ENCODE measurements at regions not wholly inside any gene's neighbourhood (a gene's known extent, or its start where the extent isn't known, plus 50 kb on each side); places are given as distances from the start of the nearest gene placed in this dataset.
A peak's percentile ranks its signal among the peaks of the same experiment; 100 is the strongest.
"Not testable (repeated sequence)": the region's sequence is repeated elsewhere in the genome, so short reads cannot be mapped to it uniquely, and the experiment has no call there.

DNA sequence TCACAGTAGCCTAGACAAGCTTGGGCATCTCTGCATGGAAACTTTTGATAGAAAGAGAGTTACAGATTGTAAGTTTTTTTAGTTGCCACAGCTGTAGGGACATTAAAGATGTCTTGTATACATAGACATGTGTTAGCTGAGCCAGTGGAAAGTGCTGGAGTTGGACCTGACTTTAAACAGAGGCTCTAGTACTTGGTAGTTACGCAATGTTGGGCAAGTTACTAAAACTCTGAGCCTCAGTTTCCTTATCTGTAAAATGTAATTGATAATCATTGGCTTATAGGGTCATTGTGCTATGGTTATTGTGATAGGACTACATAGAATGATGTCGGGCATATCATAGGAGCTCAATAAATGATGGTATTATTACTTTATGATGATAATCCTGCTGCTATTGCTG, 225.8 kb upstream of the CPHXL start:
- DNase-seq = no peak
- in situ Hi-C loops (cut with MboI; ENCODE audit: low pct_unique_long_range_greater_than_20kb, low sequenced_read_pairs) = no loop called here

DNA sequence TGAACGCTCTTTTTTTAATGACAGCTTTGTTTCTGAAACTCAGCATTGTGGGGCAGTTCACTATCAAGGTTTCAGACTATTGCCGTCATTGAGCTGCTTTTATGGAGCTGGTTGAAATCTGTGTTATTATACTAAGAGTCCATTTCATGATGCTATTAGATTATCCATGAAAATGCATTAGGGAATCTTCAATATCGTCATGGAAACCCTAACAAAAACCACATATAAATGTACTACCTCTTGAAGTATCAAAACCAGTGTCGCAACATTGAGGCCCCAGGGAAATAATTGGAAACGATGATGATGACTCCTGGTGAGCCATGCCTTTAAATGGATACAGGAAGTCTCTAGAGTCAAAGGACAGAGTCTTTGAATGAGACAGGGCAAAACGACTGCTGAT, 231.6 kb upstream of the CPHXL start:
- DNase-seq = no peak
- in situ Hi-C loops (cut with MboI; ENCODE audit: low pct_unique_long_range_greater_than_20kb, low sequenced_read_pairs) = no loop called here

DNA sequence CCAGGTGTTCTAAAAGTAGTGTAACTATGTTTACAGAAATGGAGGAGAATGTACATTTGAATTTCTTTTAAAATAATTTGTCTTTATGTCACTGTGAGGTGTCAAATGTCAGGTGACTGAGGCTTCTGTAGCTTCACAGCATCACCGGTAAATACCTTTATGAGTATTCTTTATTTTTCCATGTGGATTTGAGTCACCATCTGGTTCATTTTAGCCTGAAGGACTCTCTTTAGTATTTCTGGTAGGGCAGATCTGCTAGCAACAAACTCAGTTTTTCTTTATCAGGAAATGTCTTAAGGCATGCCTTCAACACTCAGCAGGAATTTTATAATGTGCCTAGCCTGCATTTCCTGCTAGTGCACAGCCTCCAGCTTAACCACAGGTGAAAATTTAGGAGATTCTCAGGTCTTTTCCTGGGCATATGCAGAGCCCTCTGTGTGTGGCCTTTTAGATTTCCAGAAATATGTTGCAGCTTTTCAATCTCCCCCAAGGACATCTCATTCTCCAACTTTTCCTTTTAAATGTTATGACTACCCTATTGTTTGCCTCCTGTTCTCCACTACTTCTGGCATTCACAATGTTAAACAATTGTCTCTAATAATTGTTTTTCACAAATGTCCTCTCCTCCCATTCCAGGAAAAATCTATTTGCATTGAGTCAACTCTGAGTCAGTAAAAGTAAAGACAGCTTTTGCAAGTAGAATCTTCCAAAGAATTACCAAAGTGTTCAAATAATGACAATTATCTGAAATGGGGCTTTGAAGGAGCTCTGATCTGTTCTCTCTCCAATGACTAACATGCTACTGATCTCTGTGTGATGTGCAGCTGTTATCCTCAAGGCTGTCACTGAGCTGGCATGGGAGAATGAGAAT, 239.4 kb upstream of the CPHXL start:
- in situ Hi-C loops (cut with MboI; ENCODE audit: low pct_unique_long_range_greater_than_20kb, low sequenced_read_pairs) = no loop called here
- DNase-seq = no peak

GRCh38 chr16:75969120-75969519, 242.8 kb upstream of the CPHXL start:
- DNase-seq; in situ Hi-C loops (cut with MboI; ENCODE audit: low pct_unique_long_range_greater_than_20kb, low sequenced_read_pairs): not testable (repeated sequence)

- no peak for DNase-seq
- in situ Hi-C loops (cut with MboI; ENCODE audit: low pct_unique_long_range_greater_than_20kb, low sequenced_read_pairs) = no loop called here
Measured at GRCh38 chr16:75971334-75971733, 245.0 kb upstream of the CPHXL start.

GRCh38 chr16:75983296-75983695, 257.0 kb upstream of the CPHXL start:
- in situ Hi-C loops (cut with MboI; ENCODE audit: low pct_unique_long_range_greater_than_20kb, low sequenced_read_pairs) = no loop called here
- no peak for DNase-seq

DNA sequence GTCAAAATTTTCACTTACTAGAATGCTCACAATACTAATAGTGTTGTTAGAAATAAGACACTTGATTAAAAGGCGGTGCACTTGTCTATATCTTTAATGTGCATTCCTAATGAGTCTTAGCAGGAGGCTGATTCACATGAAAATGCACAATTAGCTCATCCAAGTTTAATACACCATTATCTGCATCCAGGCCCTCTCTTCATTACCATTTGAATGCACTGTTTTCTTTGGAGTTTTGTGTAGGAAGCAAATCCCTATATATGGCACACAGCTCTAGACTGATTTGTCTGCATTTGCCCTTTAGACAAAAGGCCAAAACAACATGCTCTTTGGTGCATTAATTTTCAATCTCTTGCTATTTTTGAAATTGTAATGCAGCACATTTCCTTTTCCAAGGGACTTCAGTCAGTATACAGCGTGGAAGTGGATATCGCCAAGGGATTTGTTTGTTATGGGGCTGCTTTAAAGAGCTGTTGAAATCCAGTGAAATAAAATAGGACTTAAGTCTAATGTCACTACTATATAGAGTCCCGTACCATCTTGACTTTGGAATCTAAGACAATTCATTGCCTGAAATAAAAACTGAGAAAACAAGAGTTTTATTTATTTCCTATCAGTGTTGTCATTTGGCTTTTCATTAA, 257.6 kb upstream of the CPHXL start:
- in situ Hi-C loops (cut with MboI; ENCODE audit: low pct_unique_long_range_greater_than_20kb, low sequenced_read_pairs) = no loop called here

DNA sequence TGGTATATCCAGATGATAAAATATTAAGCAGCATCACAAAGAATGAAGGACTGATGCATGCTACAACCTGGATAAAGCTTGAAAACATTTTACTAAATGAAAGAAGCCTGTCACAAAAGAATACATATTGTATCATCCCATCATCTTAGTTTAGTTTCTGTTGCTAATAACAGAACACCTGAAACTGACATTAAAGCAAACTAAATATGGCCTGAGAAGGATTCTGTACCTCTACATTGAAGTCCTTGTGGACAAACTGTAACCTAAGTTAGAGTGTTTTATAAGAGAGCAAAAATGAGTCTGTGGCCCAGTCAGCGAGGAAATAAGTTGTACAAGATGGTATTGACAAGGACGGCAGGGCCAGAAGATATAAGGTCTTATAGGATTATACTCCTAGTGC, 261.0 kb upstream of the CPHXL start:
- in situ Hi-C loops (cut with MboI; ENCODE audit: low pct_unique_long_range_greater_than_20kb, low sequenced_read_pairs) = no loop called here

More for the DNA sequence above, 257.6 kb upstream of the CPHXL start:
- no peak for DNase-seq

GRCh38 chr16:75996491-75996890, 270.2 kb upstream of the CPHXL start:
- in situ Hi-C loops (cut with MboI; ENCODE audit: low pct_unique_long_range_greater_than_20kb, low sequenced_read_pairs) = no loop called here
- no peak for DNase-seq

More for the DNA sequence above, 261.0 kb upstream of the CPHXL start:
- no peak for DNase-seq

DNA sequence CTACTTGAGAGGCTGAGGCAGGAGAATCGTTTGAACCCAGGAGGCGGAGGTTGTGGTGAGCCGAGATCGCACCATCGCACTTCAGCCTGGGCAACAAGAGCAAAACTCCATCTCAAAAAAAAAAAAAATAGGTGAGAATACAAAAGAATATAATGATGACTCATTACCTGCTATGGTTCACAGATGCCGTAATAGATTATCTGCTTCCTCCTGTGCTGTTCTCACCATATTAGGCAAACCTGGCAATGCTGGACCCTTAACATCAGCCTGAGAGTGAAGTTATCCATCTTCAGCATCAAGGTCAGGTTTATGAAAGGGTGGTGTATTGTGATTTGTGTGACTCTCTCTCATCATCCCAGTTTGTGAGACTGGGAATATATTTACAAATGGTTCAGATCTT, 271.3 kb upstream of the CPHXL start:
- in situ Hi-C loops (cut with MboI; ENCODE audit: low pct_unique_long_range_greater_than_20kb, low sequenced_read_pairs) = no loop called here
- DNase-seq = no peak

DNA sequence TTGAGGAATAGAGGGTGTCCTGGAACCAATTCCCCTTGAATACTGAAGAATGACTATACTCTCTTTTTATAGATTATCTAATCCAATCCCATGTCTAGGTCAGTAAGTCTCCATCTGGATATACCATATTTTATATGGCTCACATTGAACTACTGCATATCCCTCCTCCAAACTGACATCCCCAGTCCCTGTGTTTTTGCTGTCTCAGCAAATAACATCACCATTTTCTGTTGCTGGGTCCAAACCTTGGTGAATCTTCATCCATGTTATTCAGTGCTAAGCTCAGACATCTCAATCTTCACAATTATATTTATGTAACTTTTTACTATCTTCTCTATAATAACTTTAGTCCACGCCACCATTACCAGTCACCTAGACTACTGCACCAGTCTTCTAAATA, 269.6 kb upstream of the CNTNAP4 start:
- in situ Hi-C loops (cut with MboI; ENCODE audit: low pct_unique_long_range_greater_than_20kb, low sequenced_read_pairs) = no loop called here
- no peak for DNase-seq

- DNase-seq = no peak
Measured at GRCh38 chr16:76023835-76024234, 253.4 kb upstream of the CNTNAP4 start.

DNA sequence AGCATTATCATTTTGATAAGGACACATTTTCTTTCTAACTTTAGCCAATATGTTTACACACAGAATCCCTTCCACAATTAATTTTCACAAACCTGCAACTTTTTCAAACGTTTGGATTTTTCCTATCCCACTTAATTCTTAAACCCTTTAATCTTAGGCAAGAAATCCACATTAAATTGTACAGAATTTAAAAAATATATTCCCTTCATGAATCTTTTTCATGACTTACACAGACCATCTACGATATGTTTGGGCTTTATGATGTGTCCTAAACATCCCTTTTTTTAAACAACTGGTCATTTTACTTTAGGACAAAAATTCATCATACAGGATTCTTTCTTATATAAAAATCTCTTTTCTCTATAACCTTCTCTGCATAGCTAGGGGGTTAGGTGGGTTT, 241.5 kb upstream of the CNTNAP4 start:
- peak; percentile 7 for DNase-seq
- in situ Hi-C loops (cut with MboI; ENCODE audit: low pct_unique_long_range_greater_than_20kb, low sequenced_read_pairs) = no loop called here

More at GRCh38 chr16:76023835-76024234, 253.4 kb upstream of the CNTNAP4 start:
- in situ Hi-C loops (cut with MboI; ENCODE audit: low pct_unique_long_range_greater_than_20kb, low sequenced_read_pairs) = no loop called here

DNA sequence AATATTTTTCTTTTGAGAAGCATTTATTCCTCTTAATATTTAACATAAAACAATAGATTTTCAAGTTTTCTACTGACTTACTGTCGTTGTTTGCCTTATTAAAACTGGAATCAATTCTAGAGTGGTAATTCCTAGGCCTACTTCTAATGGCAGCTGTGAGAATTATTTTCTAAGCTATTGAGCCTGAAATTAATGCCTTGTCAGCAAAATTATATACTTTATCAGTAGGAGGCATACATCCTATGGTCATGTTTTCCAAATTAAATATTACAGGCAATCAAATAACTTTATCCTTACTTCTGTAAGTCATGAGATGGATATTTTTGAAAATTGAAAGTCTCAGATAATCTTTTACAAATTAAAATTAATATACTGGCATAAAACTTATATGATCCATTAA, 239.1 kb upstream of the CNTNAP4 start:
- no peak for DNase-seq
- in situ Hi-C loops (cut with MboI; ENCODE audit: low pct_unique_long_range_greater_than_20kb, low sequenced_read_pairs) = no loop called here

GRCh38 chr16:76052725-76053124, 224.5 kb upstream of the CNTNAP4 start:
- in situ Hi-C loops (cut with MboI; ENCODE audit: low pct_unique_long_range_greater_than_20kb, low sequenced_read_pairs) = no loop called here

GRCh38 chr16:76059186-76059585, 218.0 kb upstream of the CNTNAP4 start:
- DNase-seq = no peak
- in situ Hi-C loops (cut with MboI; ENCODE audit: low pct_unique_long_range_greater_than_20kb, low sequenced_read_pairs) = no loop called here

More at GRCh38 chr16:76052725-76053124, 224.5 kb upstream of the CNTNAP4 start:
- no peak for DNase-seq

DNA sequence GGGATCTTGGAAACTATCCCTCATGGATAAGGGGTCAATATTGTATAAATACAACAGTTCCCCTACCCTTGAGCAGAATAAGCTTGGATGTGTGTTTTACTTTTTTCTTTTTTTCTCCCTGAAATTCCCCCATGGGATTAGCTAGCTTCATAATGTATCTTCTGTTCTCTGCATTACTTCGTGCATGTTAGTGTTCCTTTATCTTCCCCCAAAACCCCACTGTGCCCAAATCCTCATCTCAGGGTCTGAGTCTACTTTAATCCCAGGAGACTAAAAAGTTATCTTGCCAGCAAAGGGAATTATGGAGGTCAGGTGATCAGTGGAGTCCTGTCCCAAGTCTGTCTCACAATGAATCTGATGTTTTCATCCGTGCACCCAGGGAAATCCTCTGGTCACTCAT, 217.5 kb upstream of the CNTNAP4 start:
- in situ Hi-C loops (cut with MboI; ENCODE audit: low pct_unique_long_range_greater_than_20kb, low sequenced_read_pairs) = no loop called here

GRCh38 chr16:76071690-76072089, 205.5 kb upstream of the CNTNAP4 start:
- in situ Hi-C loops (cut with MboI; ENCODE audit: low pct_unique_long_range_greater_than_20kb, low sequenced_read_pairs) = no loop called here
- DNase-seq = no peak

More for the DNA sequence above, 217.5 kb upstream of the CNTNAP4 start:
- no peak for DNase-seq

- DNase-seq = no peak
- in situ Hi-C loops (cut with MboI; ENCODE audit: low pct_unique_long_range_greater_than_20kb, low sequenced_read_pairs) = no loop called here
Measured at GRCh38 chr16:76081967-76082366, 195.2 kb upstream of the CNTNAP4 start.

DNA sequence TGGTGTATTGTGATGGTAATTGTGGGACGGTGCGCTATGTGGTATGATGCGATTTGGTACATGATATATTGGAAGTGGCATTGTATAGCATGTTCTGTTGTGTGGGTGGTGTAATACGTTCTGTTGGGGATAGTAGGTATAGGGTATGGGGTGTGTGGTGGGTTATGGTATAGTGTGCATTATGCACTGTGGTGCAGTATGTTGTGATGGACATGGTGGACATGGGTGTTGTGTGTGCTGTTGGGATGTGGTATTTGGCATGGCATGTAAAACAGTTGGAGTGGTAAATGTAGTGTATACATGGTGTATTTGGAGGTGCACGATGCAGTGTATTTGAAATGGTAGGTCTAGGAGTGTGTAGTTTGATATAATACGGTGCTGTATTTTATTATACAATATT, 170.6 kb upstream of the CNTNAP4 start:
- DNase-seq = no peak
- in situ Hi-C loops (cut with MboI; ENCODE audit: low pct_unique_long_range_greater_than_20kb, low sequenced_read_pairs) = no loop called here

DNA sequence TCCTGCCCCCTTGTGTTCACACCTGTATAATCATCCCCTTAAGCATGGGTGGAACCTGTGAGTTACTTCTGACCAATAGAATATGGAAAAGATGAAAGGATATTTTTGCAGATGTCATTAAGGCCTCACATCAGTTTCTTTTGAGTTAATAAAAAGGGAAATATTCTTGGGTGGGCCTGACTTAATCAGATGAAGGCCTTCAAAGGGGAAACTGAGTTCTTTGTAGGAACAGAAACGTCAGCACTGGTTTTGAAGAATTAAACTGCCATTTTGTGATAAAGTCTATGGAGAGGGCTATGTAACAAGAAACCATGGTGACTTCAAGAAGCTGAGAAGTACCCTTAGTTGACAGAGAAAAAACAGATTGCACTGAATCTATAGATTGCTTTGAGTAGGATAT, 168.7 kb upstream of the CNTNAP4 start:
- in situ Hi-C loops (cut with MboI; ENCODE audit: low pct_unique_long_range_greater_than_20kb, low sequenced_read_pairs) = no loop called here
- DNase-seq = no peak

All from KBM-7 (cell line).